DMS 273 treated with DMSO at 0.1 percent for 48 hours (cell line): ENCODE measurements at regions not wholly inside any gene's neighbourhood (a gene's known extent, or its start where the extent isn't known, plus 50 kb on each side); places are given as distances from the start of the nearest gene placed in this dataset.
A peak's percentile ranks its signal among the peaks of the same experiment; 100 is the strongest.

Source experiments
- DNase-seq: peaks from one replicate; lab custom pipeline; 2025; lab: John Stamatoyannopoulos, UW

- DNase-seq: no peak
These were observed 156.6 kb downstream of the TLR4 start for GRCh38 chr9:117860849-117861248.

GRCh38 chr9:117864385-117865057 lies 160.3 kb downstream of the TLR4 start:
- no peak for DNase-seq

GRCh38 chr9:117868594-117868993 lies 164.4 kb downstream of the TLR4 start:
- DNase-seq: no peak

GRCh38 chr9:117869287-117869686 lies 165.1 kb downstream of the TLR4 start:
- DNase-seq: no peak

GRCh38 chr9:117869712-117870111 lies 165.5 kb downstream of the TLR4 start:
- no peak for DNase-seq

GRCh38 chr9:117873664-117874063 lies 169.5 kb downstream of the TLR4 start:
- DNase-seq: no peak

- DNase-seq: no peak
These were observed 171.7 kb downstream of the TLR4 start for GRCh38 chr9:117875886-117876285.

GRCh38 chr9:117882171-117882570 lies 178.0 kb downstream of the TLR4 start:
- DNase-seq: no peak

- DNase-seq: no peak
These were observed 182.4 kb downstream of the TLR4 start for GRCh38 chr9:117886616-117887015.

- no peak for DNase-seq
These were observed 183.2 kb downstream of the TLR4 start for GRCh38 chr9:117887383-117887782.

GRCh38 chr9:117887941-117888340 lies 183.7 kb downstream of the TLR4 start:
- no peak for DNase-seq

- no peak for DNase-seq
These were observed 199.2 kb downstream of the TLR4 start for GRCh38 chr9:117903453-117903852.

- no peak for DNase-seq
These were observed 202.6 kb downstream of the TLR4 start for GRCh38 chr9:117906763-117907162.

- DNase-seq: no peak
These were observed 203.2 kb downstream of the TLR4 start for GRCh38 chr9:117907420-117907819.

GRCh38 chr9:117916291-117916690 lies 212.1 kb downstream of the TLR4 start:
- DNase-seq: peak; percentile 9

GRCh38 chr9:117917873-117918272 lies 213.7 kb downstream of the TLR4 start:
- DNase-seq: no peak

- peak; percentile 94 for DNase-seq
These were observed 215.3 kb downstream of the TLR4 start for GRCh38 chr9:117919538-117919937.

- no peak for DNase-seq
These were observed 221.9 kb downstream of the TLR4 start for GRCh38 chr9:117926031-117926658.

GRCh38 chr9:117927354-117927753 lies 223.2 kb downstream of the TLR4 start:
- no peak for DNase-seq

- DNase-seq: no peak
These were observed 225.7 kb downstream of the TLR4 start for GRCh38 chr9:117929868-117930267.

- DNase-seq: no peak
These were observed 228.4 kb downstream of the TLR4 start for GRCh38 chr9:117932585-117932984.

GRCh38 chr9:117936185-117937130 lies 232.3 kb downstream of the TLR4 start:
- DNase-seq: peak; percentile 85

- DNase-seq: no peak
These were observed 233.9 kb downstream of the TLR4 start for GRCh38 chr9:117938086-117938485.
